ENCODE measurements at regions not wholly inside any gene's neighbourhood (a gene's known extent, or its start where the extent isn't known, plus 50 kb on each side); places are given as distances from the start of the nearest gene placed in this dataset.

- WGBS (ENCODE audit: insufficient coverage, low coverage, low lambda C conversion rate, missing lambda C conversion rate), result 44% methylated on average over 5 of the region's 5 CpGs
- H3K27ac ChIP-seq, result no peak overlapping the region
- TF ChIP-seq CTCF (IDR thresholded peaks at IDR 0.05) (no peak), POLR2A (IDR thresholded peaks at IDR 0.05) (no peak)
- no peaks in the 10 kb centered on the region for H3K4me1 ChIP-seq
- intact Hi-C loops (cut with DNase I), result no loop called here
- ATAC-seq (no peak), DNase-seq (no peak)
- H3K27me3 ChIP-seq, result no peaks in the 10 kb centered on the region
- H3K36me3 ChIP-seq, result no peaks in the 10 kb centered on the region
- H3K4me3 ChIP-seq, result no peak overlapping the region
- no peaks in the 10 kb centered on the region for H3K9me3 ChIP-seq
These were observed 287.8 kb downstream of the ZNF674 start for GRCh38 chrX:46257451-46257879.

- 92% methylated on average over 1 of the region's 1 CpG for WGBS (ENCODE audit: insufficient coverage, low coverage, low lambda C conversion rate, missing lambda C conversion rate)
- Histone ChIP-seq H3K4me3 (no peak overlapping the region), H3K36me3 (no peaks in the 10 kb centered on the region), H3K9me3 (no peaks in the 10 kb centered on the region), H3K4me1 (no peaks in the 10 kb centered on the region), H3K27ac (no peak overlapping the region), H3K27me3 (no peaks in the 10 kb centered on the region)
- no peak for DNase-seq
- intact Hi-C loops (cut with DNase I), result no loop called here
- no peak for TF ChIP-seq POLR2A (IDR thresholded peaks at IDR 0.05)
- TF ChIP-seq CTCF (IDR thresholded peaks at IDR 0.05), result no peak
- no peak for ATAC-seq
These were observed 288.3 kb downstream of the ZNF674 start for GRCh38 chrX:46256875-46257274.

GRCh38 chrX:46255046-46255445, 290.2 kb downstream of the ZNF674 start:
- Histone ChIP-seq H3K9me3 (no peaks in the 10 kb centered on the region), H3K27me3 (no peaks in the 10 kb centered on the region), H3K36me3 (no peaks in the 10 kb centered on the region), H3K4me3 (no peak overlapping the region), H3K4me1 (no peaks in the 10 kb centered on the region), H3K27ac (no peak overlapping the region)
- TF ChIP-seq CTCF (IDR thresholded peaks at IDR 0.05), result no peak
- TF ChIP-seq POLR2A (IDR thresholded peaks at IDR 0.05), result no peak
- intact Hi-C loops (cut with DNase I), result no loop called here
- no peak for ATAC-seq
- WGBS (ENCODE audit: insufficient coverage, low coverage, low lambda C conversion rate, missing lambda C conversion rate), result 70% methylated on average over 1 of the region's 1 CpG
- no peak for DNase-seq

- Histone ChIP-seq H3K27ac (no peak overlapping the region), H3K4me3 (no peak overlapping the region), H3K9me3 (no peaks in the 10 kb centered on the region), H3K4me1 (no peaks in the 10 kb centered on the region), H3K27me3 (no peaks in the 10 kb centered on the region), H3K36me3 (no peaks in the 10 kb centered on the region)
- DNase-seq, result no peak
- intact Hi-C loops (cut with DNase I), result no loop called here
- WGBS (ENCODE audit: insufficient coverage, low coverage, low lambda C conversion rate, missing lambda C conversion rate), result 12% methylated on average over 1 of the region's 1 CpG
- no peak for TF ChIP-seq CTCF (IDR thresholded peaks at IDR 0.05)
- TF ChIP-seq POLR2A (IDR thresholded peaks at IDR 0.05), result no peak
- ATAC-seq, result no peak
These were observed 290.6 kb downstream of the ZNF674 start for GRCh38 chrX:46254641-46255040.

GRCh38 chrX:46251755-46252154, 293.5 kb downstream of the ZNF674 start:
- ATAC-seq (no peak), DNase-seq (no peak)
- Histone ChIP-seq H3K36me3 (no peaks in the 10 kb centered on the region), H3K27me3 (no peaks in the 10 kb centered on the region), H3K9me3 (no peaks in the 10 kb centered on the region), H3K4me1 (no peaks in the 10 kb centered on the region), H3K27ac (no peak overlapping the region), H3K4me3 (no peak overlapping the region)
- 47% methylated on average over 3 of the region's 3 CpGs for WGBS (ENCODE audit: insufficient coverage, low coverage, low lambda C conversion rate, missing lambda C conversion rate)
- no peak for TF ChIP-seq POLR2A (IDR thresholded peaks at IDR 0.05)
- TF ChIP-seq CTCF (IDR thresholded peaks at IDR 0.05), result no peak
- intact Hi-C loops (cut with DNase I), result no loop called here
